Upper lobe of left lung (tissue), 4 donors: ENCODE measurements at regions not wholly inside any gene's neighbourhood (a gene's known extent, or its start where the extent isn't known, plus 50 kb on each side); places are given as distances from the start of the nearest gene placed in this dataset.

Experiments
- CTCF ChIP-seq, 6 experiments: fragments of 450-650 bp in 4 of 6; fragments of 200-600 bp in 2 of 6; sonication (generic) in 2 of 6; IDR thresholded peaks; one replicate each; pipeline ENCODE4 v1.5.1; 2016 to 2019; ENCODE audit warnings: antibody characterized with exemption in 6 of 6
- POLR2AphosphoS5 ChIP-seq, 2 donors: sonication (generic); formaldehyde crosslinking; IDR thresholded peaks; one replicate each; pipeline ENCODE4 v1.5.1; 2017; ENCODE audit warnings: antibody characterized with exemption in 2 of 2

DNA sequence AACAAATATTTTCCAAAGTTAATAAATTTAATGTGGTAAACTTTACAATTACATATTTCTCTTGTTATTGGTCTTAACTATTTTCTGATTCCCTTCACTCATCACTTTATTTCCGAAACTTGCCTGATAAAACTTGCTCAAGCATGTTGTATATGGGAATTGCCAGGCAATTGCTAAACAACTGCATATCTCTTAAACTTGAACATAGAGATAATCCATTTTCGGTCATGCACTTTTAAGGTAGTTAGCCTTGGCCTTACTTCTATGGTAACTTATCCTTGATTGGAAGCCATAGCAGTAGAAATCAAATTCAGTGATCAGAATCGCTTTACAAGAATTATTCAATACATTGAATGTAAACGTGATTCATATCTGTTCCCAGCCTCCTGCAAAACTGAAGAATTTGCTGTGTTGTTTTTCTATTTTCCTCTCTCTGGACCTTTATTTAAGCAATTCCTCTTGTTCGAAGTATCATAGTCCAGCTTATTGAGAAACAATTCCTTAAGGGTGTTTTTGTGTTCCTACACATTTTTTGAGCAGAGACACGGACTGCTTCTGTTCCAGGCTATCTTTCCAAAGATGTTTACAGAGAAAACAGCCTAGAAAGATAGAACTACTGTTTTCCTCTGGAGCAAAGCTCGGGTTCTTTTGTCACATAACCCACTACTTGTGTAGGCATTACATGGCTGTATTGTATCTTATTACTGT lies 674.3 kb downstream of the IRS1 start:
- no peak for TF ChIP-seq CTCF (IDR thresholded peaks at IDR 0.05)
- no peak for TF ChIP-seq POLR2AphosphoS5 (IDR thresholded peaks at IDR 0.05)
